ENCODE measurements at regions not wholly inside any gene's neighbourhood (a gene's known extent, or its start where the extent isn't known, plus 50 kb on each side); places are given as distances from the start of the nearest gene placed in this dataset.

DNA sequence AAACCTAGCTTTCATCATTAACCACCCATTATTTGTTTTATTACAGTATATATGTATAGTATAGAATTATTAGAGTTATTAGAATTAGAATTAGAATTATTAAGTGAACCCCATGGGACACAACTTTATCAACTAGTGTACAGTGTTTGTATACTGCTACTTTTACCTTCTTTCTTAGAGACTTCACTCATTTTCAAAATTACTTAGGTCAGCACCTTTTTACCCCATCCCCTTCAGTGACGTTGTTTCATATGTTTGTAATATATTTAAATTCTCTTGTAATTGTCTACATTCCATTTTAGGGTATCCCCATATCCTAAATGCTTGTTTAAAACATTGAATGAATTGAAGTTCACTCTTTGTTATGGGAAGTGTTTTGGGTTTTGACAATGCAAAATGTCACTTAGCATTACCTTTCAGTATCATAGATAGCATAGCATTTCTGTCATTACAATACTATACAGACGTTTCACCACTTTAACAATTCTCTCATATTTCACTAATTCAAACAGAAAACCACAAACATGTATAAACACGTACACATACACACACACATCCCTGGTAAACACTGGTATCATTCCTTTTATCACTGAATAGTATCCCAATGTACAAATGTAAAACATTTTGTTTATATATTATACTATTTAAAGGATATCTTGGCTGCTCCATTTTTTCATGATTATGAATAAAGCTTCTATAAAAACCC is 229.9 kb upstream of the MAGI2 start:
- CTCF ChIA-PET, result no interaction called here
- Histone ChIP-seq H3K27me3 (ENCODE audit: control insufficient read depth in 1 of 2, insufficient read depth in 2 of 2, low read length in 2 of 2) (no peaks in the 10 kb centered on the region), H3K9me3 (ENCODE audit: control insufficient read depth in 1 of 2, insufficient read depth in 1 of 2, low read length in 2 of 2) (peaks cover 0 to 8% of the 10 kb centered on the region in 2 experiments), H3K27ac (ENCODE audit: low read depth in 1 of 2, low read length in 2 of 2) (no peak overlapping the region), H3K4me3 (ENCODE audit: low read length) (no peak overlapping the region), H3K36me3 (ENCODE audit: insufficient read depth, low read length) (no peaks in the 10 kb centered on the region), H3K4me1 (ENCODE audit: insufficient read depth, low read length) (no peaks in the 10 kb centered on the region)
- ATAC-seq (ENCODE audit: poor library complexity), result no peak
- POLR2A ChIA-PET, result no interaction called here
- H3K27ac Mint-ChIP-seq, result no peak overlapping the region
- intact Hi-C loops (cut with DNase I, micrococcal nuclease), result no loop called here
- H3K9me3 Mint-ChIP-seq, result peaks cover 19% of the 10 kb centered on the region
- H3K4me1 Mint-ChIP-seq (ENCODE audit: low read depth), result no peaks in the 10 kb centered on the region
- no peaks in the 10 kb centered on the region for H3K36me3 Mint-ChIP-seq (ENCODE audit: low read depth)
- no peaks in the 10 kb centered on the region for H3K27me3 Mint-ChIP-seq
- DNase-seq, result no peak
- no peak overlapping the region for H3K4me3 Mint-ChIP-seq
- no peak for TF ChIP-seq CTCF (IDR thresholded peaks at IDR 0.05)

DNA sequence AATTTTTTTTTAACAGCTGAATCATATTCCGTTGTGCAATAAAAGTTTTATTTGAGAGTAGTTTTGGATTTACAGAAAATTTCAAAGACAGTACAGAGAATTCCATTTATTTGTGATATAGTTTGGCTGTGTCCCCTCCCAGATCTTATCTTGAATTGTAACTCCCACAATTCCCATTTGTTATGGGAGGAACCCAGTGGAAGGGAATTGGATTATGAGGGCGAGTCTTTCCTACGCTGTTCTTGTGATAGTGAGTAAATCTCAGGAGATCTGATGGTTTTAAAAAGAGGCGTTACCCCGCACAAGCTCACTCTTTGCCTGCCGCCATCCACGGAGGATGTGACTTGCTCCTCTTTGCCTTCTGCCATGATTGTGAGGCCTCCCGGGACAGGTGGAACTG is 228.0 kb upstream of the MAGI2 start:
- no peak overlapping the region for H3K27ac ChIP-seq (ENCODE audit: low read depth in 1 of 2, low read length in 2 of 2)
- no peak for ATAC-seq (ENCODE audit: poor library complexity)
- Mint-ChIP-seq H3K27ac (no peak overlapping the region), H3K4me3 (no peak overlapping the region), H3K4me1 (ENCODE audit: low read depth) (no peaks in the 10 kb centered on the region), H3K9me3 (peaks cover 17% of the 10 kb centered on the region), H3K36me3 (ENCODE audit: low read depth) (no peaks in the 10 kb centered on the region), H3K27me3 (no peaks in the 10 kb centered on the region)
- ChIA-PET CTCF (no interaction called here), POLR2A (no interaction called here)
- TF ChIP-seq CTCF (IDR thresholded peaks at IDR 0.05), result no peak
- H3K4me1 ChIP-seq (ENCODE audit: insufficient read depth, low read length), result no peaks in the 10 kb centered on the region
- no peak overlapping the region for H3K4me3 ChIP-seq (ENCODE audit: low read length)
- no peaks in the 10 kb centered on the region for H3K27me3 ChIP-seq (ENCODE audit: control insufficient read depth in 1 of 2, insufficient read depth in 2 of 2, low read length in 2 of 2)
- no peak for DNase-seq
- H3K9me3 ChIP-seq (ENCODE audit: control insufficient read depth in 1 of 2, insufficient read depth in 1 of 2, low read length in 2 of 2), result peaks cover 0 to 4% of the 10 kb centered on the region in 2 experiments
- intact Hi-C loops (cut with DNase I, micrococcal nuclease), result no loop called here
- no peaks in the 10 kb centered on the region for H3K36me3 ChIP-seq (ENCODE audit: insufficient read depth, low read length)

DNA sequence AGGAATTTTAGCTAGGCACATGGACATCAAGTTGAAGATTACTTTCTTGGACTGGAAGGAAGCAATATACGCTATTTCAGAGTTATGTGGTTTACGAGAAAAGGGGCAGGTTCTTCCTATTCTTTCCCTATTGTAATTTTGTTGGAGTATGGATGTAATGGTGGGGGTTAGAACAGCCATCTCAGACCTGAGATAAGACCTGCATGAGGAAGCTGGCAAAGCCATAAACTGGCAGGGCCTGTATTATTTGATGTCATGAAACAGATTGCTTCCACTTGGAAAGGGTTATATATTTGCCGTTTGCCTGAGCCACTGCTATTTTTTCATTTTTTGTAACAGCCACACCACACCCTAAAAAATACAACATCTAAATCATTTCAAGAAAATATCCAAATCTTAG is 220.5 kb upstream of the MAGI2 start:
- Mint-ChIP-seq H3K4me1 (ENCODE audit: low read depth) (no peaks in the 10 kb centered on the region), H3K9me3 (peaks cover 9% of the 10 kb centered on the region), H3K36me3 (ENCODE audit: low read depth) (no peaks in the 10 kb centered on the region), H3K27ac (no peak overlapping the region), H3K4me3 (no peak overlapping the region), H3K27me3 (no peaks in the 10 kb centered on the region)
- Histone ChIP-seq H3K27me3 (ENCODE audit: control insufficient read depth in 1 of 2, insufficient read depth in 2 of 2, low read length in 2 of 2) (no peaks in the 10 kb centered on the region), H3K4me1 (ENCODE audit: insufficient read depth, low read length) (no peaks in the 10 kb centered on the region), H3K27ac (ENCODE audit: low read depth in 1 of 2, low read length in 2 of 2) (no peak overlapping the region), H3K4me3 (ENCODE audit: low read length) (no peak overlapping the region), H3K36me3 (ENCODE audit: insufficient read depth, low read length) (no peaks in the 10 kb centered on the region), H3K9me3 (ENCODE audit: control insufficient read depth in 1 of 2, insufficient read depth in 1 of 2, low read length in 2 of 2) (peaks cover 0 to 5% of the 10 kb centered on the region in 2 experiments)
- intact Hi-C loops (cut with DNase I, micrococcal nuclease), result no loop called here
- DNase-seq (no peak), ATAC-seq (ENCODE audit: poor library complexity) (no peak)
- TF ChIP-seq CTCF (IDR thresholded peaks at IDR 0.05), result no peak
- ChIA-PET CTCF (no interaction called here), POLR2A (no interaction called here)

Measured in CD4-positive, alpha-beta T cell (primary cell).